OCI-LY7 (cell line): ENCODE measurements at regions not wholly inside any gene's neighbourhood (a gene's known extent, or its start where the extent isn't known, plus 50 kb on each side); places are given as distances from the start of the nearest gene placed in this dataset.

Source experiments
- BruUV-seq: library from RNA; stranded (reverse); fragments of 400-500 nt; replicated peaks from 2 replicates; lab custom pipeline; 2021; lab: Mats Ljungman, UMichigan
- CTCF ChIA-PET: fragments of 300-600 bp; sonication (Branson Sonifier 250); formaldehyde crosslinking; loops from one replicate; lab custom pipeline; 2022; ENCODE audit warnings: antibody characterized with exemption; ENCODE audit not compliant: unreplicated experiment; lab: Charles Lee
- POLR2A ChIA-PET: fragments of 300-600 bp; sonication (Branson Sonifier 250); formaldehyde crosslinking; loops from one replicate; lab custom pipeline; 2022; ENCODE audit warnings: antibody characterized with exemption; lab: Charles Lee
- DNase-seq: peaks from one replicate; pipeline ENCODE4 v3.0.0-alpha.2; 2015; ENCODE audit warnings: low spot score
- H2AFZ ChIP-seq: fragments of 200-600 bp; sonication (generic), shearing (Covaris generic); 2 replicates; pipeline ENCODE4 v1.6.1; 2014; ENCODE audit warnings: mild to moderate bottlenecking, antibody characterized with exemption, low read length, moderate library complexity
- H3K27ac ChIP-seq: fragments of 200-600 bp; sonication (generic); 2 replicates; pipeline ENCODE4 v1.5.1; 2014; ENCODE audit warnings: mixed run types, low read depth, mild to moderate bottlenecking, moderate library complexity, low read length, inconsistent platforms; ENCODE audit not compliant: poor library complexity, severe bottlenecking
- H3K36me3 ChIP-seq: fragments of 200-600 bp; sonication (generic); 2 replicates; pipeline ENCODE4 v1.6.1; 2014; ENCODE audit warnings: mild to moderate bottlenecking, antibody characterized with exemption, low read length, moderate library complexity, mixed read lengths; ENCODE audit not compliant: insufficient read depth
- H3K4me1 ChIP-seq: fragments of 200-600 bp; sonication (generic); 2 replicates; pipeline ENCODE4 v1.5.1; 2014; ENCODE audit warnings: mild to moderate bottlenecking, low read length; ENCODE audit not compliant: insufficient read depth, poor library complexity, severe bottlenecking
- H3K4me2 ChIP-seq: fragments of 200-600 bp; sonication (generic); 2 replicates; pipeline ENCODE4 v1.6.1; 2014; ENCODE audit warnings: mild to moderate bottlenecking, low read length
- H3K4me3 ChIP-seq: fragments of 200-600 bp; sonication (generic); 2 replicates; pipeline ENCODE4 v1.5.1; 2014; ENCODE audit warnings: mild to moderate bottlenecking, low read depth, low read length; ENCODE audit not compliant: poor library complexity, severe bottlenecking
- H3K79me2 ChIP-seq: fragments of 200-600 bp; sonication (generic); 2 replicates; pipeline ENCODE4 v1.6.1; 2016; ENCODE audit warnings: low read depth, mild to moderate bottlenecking, low read length, moderate library complexity, mixed read lengths; ENCODE audit not compliant: insufficient read depth
- H3K9me2 ChIP-seq: fragments of 200-600 bp; sonication (generic); 2 replicates; pipeline ENCODE4 v1.6.1; 2016; ENCODE audit warnings: mild to moderate bottlenecking, low read length, mixed read lengths; ENCODE audit not compliant: insufficient read depth
- H3K9me3 ChIP-seq: fragments of 200-600 bp; sonication (generic); 2 replicates; pipeline ENCODE4 v1.6.1; 2014; ENCODE audit warnings: mild to moderate bottlenecking, mixed run types, low read length, mixed read lengths
- H4K20me1 ChIP-seq: fragments of 200-600 bp; sonication (generic); 2 replicates; pipeline ENCODE4 v1.6.1; 2014; ENCODE audit warnings: mild to moderate bottlenecking, antibody characterized with exemption, low read length, moderate library complexity, mixed read lengths; ENCODE audit not compliant: insufficient read depth
- EZH2phosphoT487 ChIP-seq: fragments of 200-600 bp; sonication (generic); IDR thresholded peaks from 2 replicates; pipeline ENCODE4 v1.6.1; 2018; ENCODE audit warnings: low read depth, borderline replicate concordance, mild to moderate bottlenecking, mixed run types, antibody characterized with exemption, low read length, moderate library complexity, mixed read lengths
- intact Hi-C: fragments of 100-400 bp; cut with micrococcal nuclease; formaldehyde crosslinking; loops from one replicate; pipeline ENCODE4 v1.10.0; 2022; ENCODE audit not compliant: unreplicated experiment
- TF ChIP-seq, protein P1 (sequence below): fragments of 200-600 bp; sonication (generic); conservative IDR thresholded peaks from 2 replicates; pipeline ENCODE4 v1.5.1; 2014; ENCODE audit warnings: mild to moderate bottlenecking, antibody characterized with exemption, low read length, moderate library complexity, mixed read lengths

DNA sequence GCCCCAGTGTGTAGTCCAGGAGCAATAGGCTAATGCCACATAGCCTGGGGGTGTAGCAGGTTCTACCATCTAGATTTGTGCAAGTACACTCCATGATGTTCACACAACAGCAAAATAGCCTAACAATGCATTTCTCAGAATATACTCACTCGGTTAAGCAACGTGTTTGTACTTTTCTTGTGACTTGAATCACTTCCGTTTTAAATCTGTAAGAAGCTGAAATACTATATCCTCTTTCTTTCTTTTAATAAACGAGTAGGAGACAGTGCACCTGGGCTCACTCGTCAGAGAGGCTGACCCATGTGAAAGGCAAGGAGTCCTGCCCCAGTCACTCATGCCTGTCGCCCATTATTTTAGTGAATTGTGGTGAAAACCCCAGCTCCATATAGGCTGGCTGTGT, 201.6 kb downstream of the FOXA2 start:
- peak; percentile 22 for DNase-seq
- 0 out of 2 replicates have a peak overlapping the region, but pooled peaks have one; percentile 3 for H3K4me2 ChIP-seq
- ChIA-PET POLR2A (no interaction called here), CTCF (no interaction called here)
- no peak overlapping the region for H3K27ac ChIP-seq
- intact Hi-C loops = no loop called here
- TF ChIP-seq, protein P1, sequence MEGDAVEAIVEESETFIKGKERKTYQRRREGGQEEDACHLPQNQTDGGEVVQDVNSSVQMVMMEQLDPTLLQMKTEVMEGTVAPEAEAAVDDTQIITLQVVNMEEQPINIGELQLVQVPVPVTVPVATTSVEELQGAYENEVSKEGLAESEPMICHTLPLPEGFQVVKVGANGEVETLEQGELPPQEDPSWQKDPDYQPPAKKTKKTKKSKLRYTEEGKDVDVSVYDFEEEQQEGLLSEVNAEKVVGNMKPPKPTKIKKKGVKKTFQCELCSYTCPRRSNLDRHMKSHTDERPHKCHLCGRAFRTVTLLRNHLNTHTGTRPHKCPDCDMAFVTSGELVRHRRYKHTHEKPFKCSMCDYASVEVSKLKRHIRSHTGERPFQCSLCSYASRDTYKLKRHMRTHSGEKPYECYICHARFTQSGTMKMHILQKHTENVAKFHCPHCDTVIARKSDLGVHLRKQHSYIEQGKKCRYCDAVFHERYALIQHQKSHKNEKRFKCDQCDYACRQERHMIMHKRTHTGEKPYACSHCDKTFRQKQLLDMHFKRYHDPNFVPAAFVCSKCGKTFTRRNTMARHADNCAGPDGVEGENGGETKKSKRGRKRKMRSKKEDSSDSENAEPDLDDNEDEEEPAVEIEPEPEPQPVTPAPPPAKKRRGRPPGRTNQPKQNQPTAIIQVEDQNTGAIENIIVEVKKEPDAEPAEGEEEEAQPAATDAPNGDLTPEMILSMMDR = no peak
- no peak for TF ChIP-seq EZH2phosphoT487
- peaks cover 8% of the 10 kb centered on the region for H3K4me1 ChIP-seq
- no peaks in the 10 kb centered on the region for H3K9me2 ChIP-seq
- H2AFZ ChIP-seq = no peak overlapping the region
- H3K79me2 ChIP-seq = no peaks in the 10 kb centered on the region
- H3K36me3 ChIP-seq = no peaks in the 10 kb centered on the region
- H3K9me3 ChIP-seq = no peaks in the 10 kb centered on the region
- no peaks in the 10 kb centered on the region for H4K20me1 ChIP-seq
- BruUV-seq = no TSS peak
- H3K4me3 ChIP-seq = no peak overlapping the region

GRCh38 chr20:22381812-22382416, 202.5 kb downstream of the FOXA2 start:
- no peaks in the 10 kb centered on the region for H3K9me2 ChIP-seq
- no peak overlapping the region for H3K4me2 ChIP-seq
- intact Hi-C loops = no loop called here
- no peak overlapping the region for H3K27ac ChIP-seq
- H3K36me3 ChIP-seq = no peaks in the 10 kb centered on the region
- no peaks in the 10 kb centered on the region for H3K79me2 ChIP-seq
- no peaks in the 10 kb centered on the region for H4K20me1 ChIP-seq
- TF ChIP-seq, protein P1 = no peak
- TF ChIP-seq EZH2phosphoT487 = no peak
- BruUV-seq = no TSS peak
- peaks cover 8% of the 10 kb centered on the region for H3K4me1 ChIP-seq
- DNase-seq = no peak
- no peak overlapping the region for H2AFZ ChIP-seq
- H3K4me3 ChIP-seq = no peak overlapping the region
- H3K9me3 ChIP-seq = no peaks in the 10 kb centered on the region
- ChIA-PET POLR2A (no interaction called here), CTCF (no interaction called here)

GRCh38 chr20:22379472-22379871, 204.9 kb downstream of the FOXA2 start:
- intact Hi-C loops = no loop called here
- Histone ChIP-seq H2AFZ (no peak overlapping the region), H3K4me2 (no peak overlapping the region), H3K79me2 (no peaks in the 10 kb centered on the region), H3K9me3 (no peaks in the 10 kb centered on the region), H4K20me1 (no peaks in the 10 kb centered on the region), H3K9me2 (no peaks in the 10 kb centered on the region), H3K36me3 (no peaks in the 10 kb centered on the region), H3K27ac (no peak overlapping the region), H3K4me1 (peaks cover 19% of the 10 kb centered on the region), H3K4me3 (no peak overlapping the region)
- no peak for DNase-seq
- TF ChIP-seq, protein P1 = no peak
- no peak for TF ChIP-seq EZH2phosphoT487
- no TSS peak for BruUV-seq
- ChIA-PET POLR2A (no interaction called here), CTCF (no interaction called here)
